Dermis blood vessel endothelial cell (primary cell): ENCODE measurements at regions not wholly inside any gene's neighbourhood (a gene's known extent, or its start where the extent isn't known, plus 50 kb on each side); places are given as distances from the start of the nearest gene placed in this dataset.
"Not testable (repeated sequence)": the region's sequence is repeated elsewhere in the genome, so short reads cannot be mapped to it uniquely, and the experiment has no call there.

Experiments
- DNase-seq: peaks from one replicate; pipeline ENCODE4 v3.0.0; 2010

DNA sequence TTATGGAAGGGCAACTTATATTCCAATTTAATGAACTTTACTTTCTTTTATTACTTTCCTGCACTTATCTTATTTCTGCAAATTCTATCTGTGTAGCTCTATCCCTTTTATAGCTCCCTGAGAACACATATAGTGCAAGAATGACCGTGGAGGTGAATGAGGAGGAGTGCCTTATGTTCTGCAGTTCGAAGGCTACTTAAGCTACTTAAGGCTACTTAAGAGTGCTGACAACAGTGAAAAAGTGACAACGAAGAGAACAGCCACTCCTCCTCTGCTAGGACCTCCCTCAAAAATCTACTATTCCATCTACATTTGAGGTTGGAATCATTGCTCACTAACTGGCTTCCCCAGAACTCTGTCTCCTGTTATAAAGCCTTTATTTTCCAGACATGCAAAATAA is 1365.7 kb upstream of the C9orf72 start:
- DNase-seq = no peak

DNA sequence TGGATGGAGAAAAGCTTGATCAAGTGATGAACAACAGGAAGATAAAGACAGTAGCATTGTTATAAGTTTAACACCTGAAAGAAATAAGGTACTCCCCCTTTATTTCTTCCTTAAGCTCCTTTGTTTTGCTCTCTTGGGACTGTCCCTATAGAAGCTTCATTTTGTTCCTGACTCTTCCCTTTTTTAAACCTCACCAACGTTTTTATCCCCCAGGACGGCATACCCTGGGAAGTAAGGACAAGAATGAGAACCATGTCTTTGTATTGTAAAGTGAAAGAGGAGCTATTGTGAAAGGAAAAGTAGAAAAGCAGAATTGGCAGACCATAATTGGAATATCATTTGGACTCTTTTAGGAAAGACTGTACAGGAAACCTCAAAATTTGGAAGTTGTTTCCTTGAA is 1368.6 kb upstream of the C9orf72 start:
- DNase-seq = no peak

DNA sequence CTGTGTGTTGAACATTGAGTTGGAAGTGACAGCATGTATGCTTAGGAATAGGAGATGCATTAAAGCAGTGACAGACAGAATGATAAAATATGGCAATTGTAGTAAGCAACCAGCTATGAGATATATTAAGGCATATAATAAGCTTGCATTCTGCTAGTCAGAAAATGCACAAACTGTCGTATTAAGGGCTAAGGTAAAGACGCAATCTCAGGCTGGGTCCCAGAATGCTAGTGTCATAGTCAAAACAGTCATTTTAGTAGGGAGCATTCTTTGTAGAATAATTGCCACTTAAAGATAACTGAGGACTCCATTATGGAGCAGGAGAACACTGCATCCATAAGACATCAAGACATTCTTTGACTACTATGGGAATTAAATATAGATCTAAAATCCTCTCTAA is 1369.7 kb upstream of the C9orf72 start:
- DNase-seq = no peak

DNA sequence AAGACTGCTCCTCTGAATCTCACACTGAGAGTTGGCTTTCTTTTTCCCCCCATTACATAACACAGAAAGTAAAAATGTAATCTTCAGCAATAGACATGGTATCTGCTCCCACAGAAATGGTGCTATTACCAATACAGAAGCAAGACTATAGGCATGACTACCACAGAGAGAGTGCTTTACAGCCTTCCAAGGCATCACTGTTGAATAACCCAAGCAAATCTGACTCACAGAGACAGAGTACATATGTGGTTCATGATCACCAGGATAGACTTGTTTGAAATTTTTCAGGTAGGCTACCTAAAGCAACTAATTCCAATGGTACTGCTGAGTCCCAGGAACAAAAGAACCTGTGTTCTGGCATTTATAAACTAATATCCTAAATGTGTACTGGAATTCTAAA is 1373.4 kb upstream of the C9orf72 start:
- no peak for DNase-seq

DNA sequence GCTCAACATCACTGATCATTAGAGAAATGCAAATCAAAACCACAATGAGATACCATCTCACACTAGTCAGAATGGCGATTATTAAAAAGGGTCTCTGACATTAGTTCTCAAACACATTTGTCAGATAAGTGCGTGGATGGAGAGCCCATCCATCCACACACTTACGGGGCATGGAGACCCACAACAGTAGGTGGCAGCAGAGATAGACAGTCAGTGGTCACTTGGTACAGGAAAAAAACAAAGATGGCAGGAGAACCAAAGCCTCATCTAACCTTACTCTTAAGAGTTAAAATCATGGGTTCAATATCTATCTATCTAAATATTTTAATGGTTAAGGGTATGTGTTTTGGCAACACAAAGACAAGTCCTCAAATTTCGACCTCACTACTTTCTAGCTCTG is 1378.7 kb upstream of the C9orf72 start:
- DNase-seq = no peak

DNA sequence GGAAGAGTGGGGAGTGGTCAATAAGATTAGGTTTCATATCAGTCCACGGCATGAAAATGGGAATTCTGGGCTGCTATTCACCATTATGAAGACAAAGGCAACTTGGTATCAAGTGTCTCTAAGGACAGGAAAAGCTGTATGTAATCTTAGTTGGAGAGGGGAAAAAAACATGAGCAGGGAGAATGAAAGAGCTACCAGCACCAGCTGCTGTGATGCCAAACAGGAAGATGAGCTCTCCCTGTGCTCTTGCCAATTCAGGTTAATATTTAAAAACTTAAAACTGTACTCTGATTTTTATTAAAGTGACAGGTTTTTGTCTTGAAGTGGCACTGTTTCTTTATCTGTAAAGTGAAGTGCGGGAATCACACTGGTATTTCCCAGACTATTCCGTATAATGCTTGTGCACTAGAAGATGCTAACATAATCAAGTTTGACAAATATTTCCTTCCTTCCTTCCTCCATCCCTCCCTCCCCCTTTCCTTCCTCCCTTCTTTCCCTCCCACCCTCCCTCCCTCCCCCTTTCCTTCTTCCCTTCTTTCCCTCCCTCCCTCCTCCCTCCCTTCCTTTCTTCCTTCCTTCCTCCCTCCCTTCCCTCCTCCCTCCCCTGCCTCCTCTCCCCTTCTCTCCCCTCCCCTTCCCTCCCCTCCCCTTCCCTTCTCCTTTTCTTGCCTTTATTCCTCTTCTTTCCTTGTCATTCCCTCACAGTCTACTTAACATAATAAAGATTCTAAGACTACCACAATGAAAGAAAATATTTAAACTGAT is 1383.0 kb upstream of the C9orf72 start:
- DNase-seq = no peak

DNA sequence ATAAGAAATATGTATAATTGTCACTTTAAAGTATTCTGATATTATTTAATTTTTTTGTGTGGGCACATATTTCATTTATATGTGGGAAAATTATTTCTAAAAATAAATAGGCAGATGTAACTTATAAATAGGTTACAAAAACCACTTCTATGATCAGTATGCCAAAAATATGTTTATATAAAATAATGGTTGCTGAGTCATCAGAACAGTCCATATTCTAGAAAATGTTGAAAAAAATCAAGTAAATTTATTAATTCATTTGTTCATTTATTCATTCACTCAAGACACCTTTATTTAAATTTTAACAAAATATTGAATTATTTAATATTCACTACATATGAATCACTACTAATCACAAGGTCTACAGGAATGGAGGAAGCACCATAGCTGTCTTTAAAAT is 1387.3 kb upstream of the C9orf72 start:
- DNase-seq = no peak

DNA sequence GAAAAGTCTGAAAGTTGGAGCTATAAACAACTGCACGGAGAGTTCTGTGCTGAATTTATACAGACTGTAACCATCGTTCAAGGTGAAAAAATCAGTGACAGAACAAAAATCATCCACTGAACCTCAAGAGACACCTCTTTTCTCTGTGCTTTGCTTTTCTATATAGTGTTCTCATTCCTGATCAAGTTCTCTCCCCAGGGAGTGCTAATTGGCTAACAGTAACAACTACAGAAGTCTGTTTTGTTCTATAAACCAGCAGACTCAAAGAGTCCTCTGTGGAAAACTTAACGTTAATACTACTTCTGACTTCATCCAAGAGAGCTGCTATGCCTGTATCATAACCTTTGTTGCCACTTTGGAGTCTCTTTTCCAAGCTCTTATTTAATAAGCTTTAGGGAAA is 1388.3 kb upstream of the C9orf72 start:
- DNase-seq = no peak

DNA sequence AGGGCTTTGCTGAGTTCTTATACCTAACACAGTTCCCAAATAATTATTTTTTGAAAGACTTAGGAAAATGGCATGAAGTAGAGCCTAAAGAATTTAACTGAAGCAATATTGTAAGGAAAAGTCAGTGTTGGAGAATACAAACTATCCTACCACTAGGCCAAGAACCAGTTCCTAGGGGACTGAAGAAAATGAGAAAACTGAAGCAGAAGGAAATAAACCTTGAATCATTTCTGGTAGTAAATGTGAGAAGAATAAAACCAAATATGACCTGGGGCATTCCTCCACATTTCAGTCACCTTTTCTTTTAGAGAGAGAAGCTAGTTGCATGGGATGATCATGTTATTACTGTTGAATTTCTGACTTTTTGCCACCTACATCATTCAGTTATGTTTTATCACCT is 1393.9 kb upstream of the C9orf72 start:
- DNase-seq = no peak

DNA sequence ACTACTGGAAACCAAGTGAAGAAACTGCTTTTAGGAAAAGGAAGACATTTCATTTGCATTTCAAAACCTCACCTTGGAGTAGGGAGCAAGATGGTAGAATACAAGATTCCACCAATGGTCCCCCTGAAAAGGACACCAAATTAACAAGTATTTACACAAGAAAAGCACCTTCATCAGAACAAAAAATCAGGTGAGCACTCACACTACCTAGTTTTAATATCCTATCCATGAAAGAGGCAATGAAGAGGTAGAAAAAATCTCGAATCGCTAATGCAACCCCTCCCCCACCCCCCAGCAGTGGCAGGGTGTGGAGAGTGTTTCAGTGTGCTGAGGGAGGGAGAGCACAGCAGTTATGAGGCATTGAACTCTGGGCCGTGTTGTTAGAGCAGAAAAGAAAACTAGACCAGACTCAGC is 1397.0 kb upstream of the C9orf72 start:
- DNase-seq = no peak

DNA sequence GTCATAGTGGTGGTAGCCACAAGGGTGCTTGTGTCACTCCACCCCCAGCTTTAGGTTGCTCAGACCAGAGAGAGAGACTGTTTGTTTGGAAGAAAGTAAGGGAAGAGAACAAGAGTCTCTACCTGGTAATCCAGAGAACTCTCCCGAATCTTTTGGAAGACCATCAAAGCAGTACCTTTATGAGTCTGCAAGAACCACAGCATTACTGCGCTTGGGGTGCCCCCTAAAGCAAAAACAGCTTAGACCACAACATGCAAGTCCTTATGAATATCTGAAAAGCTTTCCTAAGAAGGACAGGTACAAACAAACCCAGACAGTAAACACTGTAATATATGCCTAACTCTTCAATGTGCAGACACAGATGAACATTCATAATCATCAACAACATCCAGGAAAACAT is 1398.6 kb upstream of the C9orf72 start:
- no peak for DNase-seq

DNA sequence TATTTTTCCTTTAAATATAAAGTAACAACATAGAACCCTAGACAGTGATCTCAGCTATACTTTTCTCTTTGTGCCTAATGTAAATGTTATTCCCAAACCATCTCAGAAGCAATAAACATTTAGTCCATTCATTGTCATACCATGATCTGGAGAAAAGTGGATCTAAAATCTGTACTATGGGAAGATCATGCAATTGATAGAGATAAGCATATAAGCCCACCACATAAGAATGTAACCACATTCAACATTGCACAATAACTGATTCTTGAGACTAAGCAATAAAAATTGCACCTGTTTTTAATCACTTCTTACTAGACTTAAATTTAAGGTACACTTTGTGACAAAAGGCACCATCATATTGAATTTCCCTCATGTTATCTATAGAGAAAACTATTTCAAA is 1403.0 kb upstream of the C9orf72 start:
- no peak for DNase-seq

DNA sequence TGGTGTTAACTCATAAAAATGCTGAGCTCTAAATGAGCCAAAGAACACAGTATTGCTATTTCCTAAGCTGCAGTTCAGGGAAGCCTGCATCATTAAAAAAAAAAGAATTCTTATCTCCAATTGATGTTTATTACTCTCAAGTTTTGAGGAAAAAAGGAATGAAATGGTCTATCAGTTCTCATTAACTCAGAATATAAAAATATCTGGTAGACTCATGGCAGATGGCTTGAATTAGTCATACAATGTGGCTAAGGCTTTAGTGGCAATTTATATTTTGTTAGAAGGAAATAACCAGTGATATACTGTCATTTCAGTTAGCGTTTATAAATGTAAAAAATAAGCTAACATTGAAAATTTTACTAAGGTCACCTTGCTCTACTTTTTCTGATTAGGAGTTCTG is 1403.4 kb upstream of the C9orf72 start:
- DNase-seq = no peak

DNA sequence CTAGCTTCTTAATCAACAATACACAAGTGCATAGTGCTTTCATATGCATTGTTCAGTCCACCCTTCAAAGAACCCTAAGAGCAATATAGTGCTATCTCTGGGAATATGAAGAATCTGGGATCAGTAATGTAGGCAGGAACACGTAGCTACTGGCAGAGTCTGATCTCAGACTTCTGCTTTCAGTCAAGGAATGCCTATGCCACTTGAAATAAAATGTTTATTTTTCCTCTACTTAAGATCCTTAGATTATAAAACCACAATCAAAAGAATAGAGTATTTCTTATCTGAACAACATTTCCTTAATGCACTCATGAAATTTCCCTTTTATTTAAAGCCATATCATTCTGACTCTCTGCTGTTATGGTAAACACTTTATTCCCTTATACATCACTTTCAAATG is 1407.8 kb upstream of the C9orf72 start:
- DNase-seq = no peak

DNA sequence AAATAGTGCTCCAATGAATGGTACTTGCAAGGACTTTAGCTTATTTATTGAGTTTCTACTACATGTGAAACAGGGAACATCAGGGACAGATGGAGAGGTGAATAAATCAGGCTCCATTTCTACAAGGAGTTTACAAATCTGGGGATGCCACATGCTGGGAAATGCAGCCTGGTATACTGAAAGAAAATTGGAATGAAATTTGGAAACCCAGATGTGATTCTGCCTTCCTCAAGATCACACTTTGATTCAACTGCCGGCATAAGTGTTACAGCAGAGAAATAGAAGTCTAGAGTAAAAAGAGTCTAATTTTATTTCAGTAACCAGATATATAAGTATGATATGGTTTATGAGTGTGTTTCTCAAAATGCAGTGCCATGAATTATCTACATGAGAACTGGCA is 1408.4 kb upstream of the C9orf72 start:
- no peak for DNase-seq

DNA sequence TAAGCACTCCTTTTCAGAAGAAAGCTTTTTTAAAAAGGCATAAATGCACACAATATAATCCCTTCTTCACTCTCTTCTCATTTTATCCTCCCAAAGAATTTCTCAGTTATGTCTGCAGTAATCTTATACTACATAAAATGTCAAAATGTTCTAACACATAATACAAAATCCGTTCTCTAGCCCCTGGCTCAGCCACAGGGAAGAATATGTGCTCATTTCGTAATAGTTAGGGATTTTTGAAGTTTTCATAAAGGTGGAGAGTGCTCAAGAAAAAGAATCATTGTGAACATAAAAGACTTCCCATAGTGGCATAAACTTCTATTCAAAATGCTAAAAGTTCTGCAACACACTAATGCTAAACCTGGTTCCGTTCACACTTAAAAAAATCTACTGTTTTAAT is 1410.7 kb upstream of the C9orf72 start:
- no peak for DNase-seq

DNA sequence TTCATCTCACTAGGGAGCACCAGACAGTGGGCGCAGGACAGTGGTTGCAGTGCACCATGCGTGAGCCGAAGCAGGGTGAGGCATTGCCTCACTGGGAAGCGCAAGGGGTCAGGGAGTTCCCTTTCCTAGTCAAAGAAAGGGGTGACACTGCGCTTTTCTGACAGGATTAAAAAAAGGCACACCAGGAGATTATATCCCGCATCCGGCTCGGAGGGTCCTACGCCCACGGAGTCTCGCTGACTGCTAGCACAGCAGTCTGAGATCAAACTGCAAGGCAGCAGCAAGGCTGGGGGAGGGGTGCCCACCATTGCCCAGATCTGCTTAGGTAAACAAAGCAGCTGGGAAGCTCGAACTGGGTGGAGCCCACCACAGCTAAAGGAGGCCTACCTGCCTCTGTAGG is 1416.7 kb upstream of the C9orf72 start:
- DNase-seq = not testable (repeated sequence)

DNA sequence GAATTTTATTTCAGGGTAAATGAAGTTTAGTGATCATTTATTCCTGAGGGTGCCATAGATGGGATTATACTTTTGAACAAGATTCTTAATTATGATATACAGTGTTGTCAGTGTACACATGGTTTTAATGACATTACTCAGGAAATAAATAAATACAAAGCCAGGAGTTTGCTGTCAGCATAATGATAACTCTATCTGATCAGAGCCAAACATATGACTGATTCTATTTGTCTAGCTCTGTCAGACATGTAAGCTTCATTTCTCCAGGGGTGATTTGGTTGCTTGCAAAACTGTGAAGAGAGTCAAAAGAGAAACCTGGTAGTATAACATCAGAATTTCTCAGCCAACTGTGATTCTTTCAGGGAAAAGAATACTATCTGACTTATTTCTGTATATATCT is 1425.8 kb upstream of the C9orf72 start:
- DNase-seq = no peak

DNA sequence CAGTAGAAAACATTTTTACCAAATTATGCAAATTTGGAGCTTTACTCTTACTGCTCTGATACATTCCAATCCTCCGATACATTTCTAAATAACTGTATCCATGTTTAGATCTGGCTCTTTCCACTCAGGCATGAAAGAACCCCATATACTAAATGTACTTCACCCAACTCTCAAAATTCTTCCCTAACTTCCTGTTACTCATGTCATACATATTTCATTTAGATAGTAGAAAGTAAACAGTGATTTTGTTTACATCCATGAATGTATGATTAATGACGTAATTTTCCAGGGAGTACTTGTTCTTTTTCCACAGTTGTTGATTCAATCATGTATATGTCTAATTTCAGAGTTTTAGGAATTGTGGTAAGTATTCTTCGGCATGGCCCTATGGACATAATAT is 1426.5 kb upstream of the C9orf72 start:
- DNase-seq = no peak

DNA sequence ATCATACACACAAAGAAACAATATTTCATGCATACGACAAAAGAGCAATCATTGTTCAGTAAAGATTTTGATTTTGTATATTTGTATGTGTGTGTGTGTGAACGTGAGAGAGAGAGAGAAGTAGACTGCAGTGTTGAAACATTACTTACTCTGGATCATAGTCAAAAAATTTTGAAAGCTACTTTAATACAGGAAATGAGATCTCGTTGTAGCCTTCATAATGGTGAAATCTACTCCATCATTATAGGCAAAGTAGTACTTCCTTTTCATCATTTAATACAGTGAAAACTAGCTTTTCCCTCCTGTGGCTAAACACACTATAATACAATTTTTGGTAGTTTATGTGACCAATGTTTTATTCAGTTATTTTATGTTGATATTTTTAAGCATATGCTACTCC is 1427.7 kb upstream of the C9orf72 start:
- DNase-seq = no peak

DNA sequence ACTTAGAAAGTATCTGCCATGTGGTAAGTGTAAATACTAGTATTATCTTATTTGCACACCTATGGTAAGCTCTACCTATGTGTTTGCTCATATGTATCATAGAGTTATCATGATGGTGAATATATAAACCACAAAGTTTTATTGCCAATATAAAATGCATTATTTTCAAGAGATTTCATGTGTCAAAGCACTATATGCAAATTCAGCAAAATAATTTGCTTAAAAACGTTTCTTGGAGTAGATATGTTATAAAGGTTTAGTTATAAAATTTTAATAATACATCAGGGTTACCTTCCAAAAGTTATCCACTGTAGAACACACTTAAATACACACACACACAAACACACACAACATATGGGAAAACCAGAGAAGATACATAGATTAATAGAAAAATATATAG is 1431.7 kb upstream of the C9orf72 start:
- no peak for DNase-seq

DNA sequence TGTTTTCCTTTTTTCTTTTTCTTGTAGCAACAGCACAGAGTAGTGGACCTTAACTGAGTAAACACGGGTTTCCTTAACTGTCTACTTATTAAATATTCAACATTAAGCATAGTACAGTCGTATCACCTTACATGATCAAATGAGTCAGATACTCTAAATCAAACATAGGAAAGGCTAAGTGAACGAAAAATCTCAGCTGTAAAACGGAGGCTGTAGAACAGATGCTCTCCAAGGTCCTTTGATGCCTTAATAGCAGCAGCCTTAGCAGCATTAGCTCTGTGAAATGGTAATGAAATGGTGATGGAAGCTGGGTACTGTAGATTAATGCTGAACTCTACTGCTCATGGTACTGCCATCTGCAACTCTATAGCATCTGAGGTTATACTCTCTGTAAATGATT is 1433.3 kb upstream of the C9orf72 start:
- no peak for DNase-seq

DNA sequence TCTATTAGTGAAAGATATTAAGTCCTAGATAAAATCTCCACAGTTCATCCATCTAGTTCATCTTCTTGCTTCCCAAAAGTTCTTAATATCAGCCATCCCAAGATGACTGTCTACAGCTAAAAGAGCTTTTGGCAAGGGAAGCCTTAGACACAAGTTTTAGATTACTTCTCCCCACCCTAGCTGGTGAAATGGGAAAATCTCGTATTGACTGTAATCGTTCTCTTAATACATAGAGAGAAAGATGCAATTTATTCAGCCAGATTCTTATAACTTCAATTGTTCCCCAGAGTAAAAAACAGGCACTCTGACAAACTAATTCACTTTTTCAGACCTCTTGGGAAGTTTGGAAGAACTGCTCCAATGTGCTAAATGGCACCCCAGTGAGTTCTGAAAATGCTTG is 1439.6 kb upstream of the C9orf72 start:
- DNase-seq = no peak

DNA sequence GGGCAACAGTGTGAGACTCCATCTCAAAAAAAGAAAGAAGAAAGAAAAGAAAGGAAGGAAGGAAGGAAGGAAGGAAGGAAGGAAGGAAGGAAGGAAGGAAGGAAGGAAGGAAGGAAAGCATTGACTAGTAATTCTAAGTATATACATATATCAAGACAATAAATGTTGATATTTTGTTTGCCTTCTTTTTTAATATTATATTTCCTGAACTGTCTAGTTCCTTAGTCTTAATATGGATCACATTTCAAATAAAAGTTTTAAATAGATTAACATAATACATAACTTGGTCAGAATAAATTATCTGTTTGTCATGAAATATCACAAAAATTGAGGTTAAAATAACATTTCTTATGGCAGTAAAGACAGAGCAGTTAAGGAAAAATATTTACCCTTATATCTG is 1448.4 kb upstream of the C9orf72 start:
- DNase-seq = no peak

DNA sequence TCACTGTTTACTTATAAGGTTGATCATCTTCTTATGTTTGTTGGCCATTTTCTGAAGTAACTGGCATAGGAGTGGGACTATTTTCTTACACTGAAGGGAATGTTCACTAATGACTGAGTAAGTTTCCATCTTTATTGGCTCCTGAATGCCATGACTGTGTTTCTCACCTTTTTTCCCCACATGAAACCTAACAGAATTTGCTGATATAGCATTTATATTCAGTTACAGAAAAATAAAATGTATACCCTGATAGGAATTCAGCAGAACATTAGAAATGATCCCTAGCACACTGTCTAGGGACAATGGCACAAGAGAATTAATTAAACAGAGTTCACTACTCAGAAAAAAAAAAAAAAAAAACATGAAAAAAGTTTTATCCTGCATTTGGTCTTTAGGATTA is 1465.1 kb upstream of the C9orf72 start:
- DNase-seq = no peak
